ENCODE measurements at regions not wholly inside any gene's neighbourhood (a gene's known extent, or its start where the extent isn't known, plus 50 kb on each side); places are given as distances from the start of the nearest gene placed in this dataset.

- no peak for TF ChIP-seq CTCF (IDR thresholded peaks at IDR 0.05; ENCODE audit: control insufficient read depth, insufficient read depth, low read depth, low read length, missing control alignments)
- no peak for DNase-seq (ENCODE audit: low read depth)
- no peak overlapping the region for H3K4me3 ChIP-seq (ENCODE audit: control insufficient read depth, low read depth, low read length)
These were observed 75.8 kb downstream of the DAD1 start for GRCh38 chr14:22513066-22513812.

- no peak for TF ChIP-seq CTCF (IDR thresholded peaks at IDR 0.05; ENCODE audit: control insufficient read depth, insufficient read depth, low read depth, low read length, missing control alignments)
- no peak for DNase-seq (ENCODE audit: low read depth)
- no peak overlapping the region for H3K4me3 ChIP-seq (ENCODE audit: control insufficient read depth, low read depth, low read length)
These were observed 76.8 kb downstream of the DAD1 start for GRCh38 chr14:22512106-22512814.

- peak; percentile 59 for DNase-seq (ENCODE audit: low read depth)
These were observed 78.4 kb downstream of the DAD1 start for GRCh38 chr14:22510527-22511110.

GRCh38 chr14:22509751-22510300 is 79.2 kb downstream of the DAD1 start:
- no peak for TF ChIP-seq CTCF (IDR thresholded peaks at IDR 0.05; ENCODE audit: control insufficient read depth, insufficient read depth, low read depth, low read length, missing control alignments)
- no peak for DNase-seq (ENCODE audit: low read depth)
- H3K4me3 ChIP-seq (ENCODE audit: control insufficient read depth, low read depth, low read length), result no peak overlapping the region

More at GRCh38 chr14:22510527-22511110, 78.4 kb downstream of the DAD1 start:
- no peak for TF ChIP-seq CTCF (IDR thresholded peaks at IDR 0.05; ENCODE audit: control insufficient read depth, insufficient read depth, low read depth, low read length, missing control alignments)
- H3K4me3 ChIP-seq (ENCODE audit: control insufficient read depth, low read depth, low read length), result no peak overlapping the region

- H3K4me3 ChIP-seq (ENCODE audit: control insufficient read depth, low read depth, low read length), result no peak overlapping the region
These were observed 79.9 kb downstream of the DAD1 start for GRCh38 chr14:22509036-22509709.

More at GRCh38 chr14:22509036-22509709, 79.9 kb downstream of the DAD1 start:
- no peak for DNase-seq (ENCODE audit: low read depth)
- TF ChIP-seq CTCF (IDR thresholded peaks at IDR 0.05; ENCODE audit: control insufficient read depth, insufficient read depth, low read depth, low read length, missing control alignments), result no peak

All from AG09309 (cell line).